ENCODE measurements at regions not wholly inside any gene's neighbourhood (a gene's known extent, or its start where the extent isn't known, plus 50 kb on each side); places are given as distances from the start of the nearest gene placed in this dataset.

DNA sequence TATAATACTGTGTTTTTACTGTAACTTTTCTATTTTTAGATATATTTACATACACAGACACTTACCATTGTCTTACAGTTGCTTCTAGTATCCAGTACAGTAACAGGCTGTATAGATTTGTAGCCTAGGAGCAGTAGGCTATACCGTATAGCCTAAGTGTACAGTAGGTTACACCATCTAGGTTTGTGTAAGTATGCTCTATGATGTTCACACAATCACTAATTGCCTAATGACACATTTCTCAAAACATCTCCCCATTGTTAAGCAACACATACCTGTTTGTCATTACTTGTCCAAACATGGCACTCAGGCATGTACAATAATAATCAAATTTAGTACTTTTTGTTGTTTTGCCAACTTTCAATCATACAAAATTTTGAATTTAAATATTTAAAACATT is 757.3 kb downstream of the DOK5 start:
- TF ChIP-seq, protein P1, sequence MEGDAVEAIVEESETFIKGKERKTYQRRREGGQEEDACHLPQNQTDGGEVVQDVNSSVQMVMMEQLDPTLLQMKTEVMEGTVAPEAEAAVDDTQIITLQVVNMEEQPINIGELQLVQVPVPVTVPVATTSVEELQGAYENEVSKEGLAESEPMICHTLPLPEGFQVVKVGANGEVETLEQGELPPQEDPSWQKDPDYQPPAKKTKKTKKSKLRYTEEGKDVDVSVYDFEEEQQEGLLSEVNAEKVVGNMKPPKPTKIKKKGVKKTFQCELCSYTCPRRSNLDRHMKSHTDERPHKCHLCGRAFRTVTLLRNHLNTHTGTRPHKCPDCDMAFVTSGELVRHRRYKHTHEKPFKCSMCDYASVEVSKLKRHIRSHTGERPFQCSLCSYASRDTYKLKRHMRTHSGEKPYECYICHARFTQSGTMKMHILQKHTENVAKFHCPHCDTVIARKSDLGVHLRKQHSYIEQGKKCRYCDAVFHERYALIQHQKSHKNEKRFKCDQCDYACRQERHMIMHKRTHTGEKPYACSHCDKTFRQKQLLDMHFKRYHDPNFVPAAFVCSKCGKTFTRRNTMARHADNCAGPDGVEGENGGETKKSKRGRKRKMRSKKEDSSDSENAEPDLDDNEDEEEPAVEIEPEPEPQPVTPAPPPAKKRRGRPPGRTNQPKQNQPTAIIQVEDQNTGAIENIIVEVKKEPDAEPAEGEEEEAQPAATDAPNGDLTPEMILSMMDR (IDR thresholded peaks at IDR 0.05 in 8 of 11, conservative IDR thresholded peaks at IDR 0.05 in 3 of 11) = no peak
- no peak for TF ChIP-seq POLR2A (IDR thresholded peaks at IDR 0.05)

Data from spleen (tissue), 7 donors.